H1 (cell line): ENCODE measurements at regions not wholly inside any gene's neighbourhood (a gene's known extent, or its start where the extent isn't known, plus 50 kb on each side); places are given as distances from the start of the nearest gene placed in this dataset.

ENCODE experiments used
- CTCF ChIA-PET: fragments of 300-600 bp; sonication (Branson Sonifier 250); formaldehyde crosslinking; loops from one replicate; lab custom pipeline; 2021; ENCODE audit not compliant: partially characterized antibody; lab: Charles Lee
- POLR2A ChIA-PET: fragments of 300-600 bp; sonication (Branson Sonifier 250); formaldehyde crosslinking; loops from one replicate; lab custom pipeline; 2021; ENCODE audit warnings: inconsistent platforms; ENCODE audit not compliant: partially characterized antibody; lab: Charles Lee
- DNase-seq, 2 experiments: peaks; one replicate each; pipeline versions ENCODE4 v3.0.0 to v3.0.0-alpha.2; 2010 to 2022; ENCODE audit warnings: low spot score in 2 of 2, low read depth in 1 of 2, mixed read lengths in 1 of 2
- FAIRE-seq: peaks from 2 replicates; lab custom pipeline; 2011; peaks lifted over from hg19 to GRCh38; lab: Jason Lieb, UNC
- H2AFZ ChIP-seq: 2 replicates; pipeline ENCODE4 v1.8.1; 2012; ENCODE audit warnings: low read length, inconsistent platforms
- H2AK5ac ChIP-seq: 2 replicates; pipeline ENCODE4 v1.6.1; 2013; ENCODE audit warnings: low read depth, low read length
- H2BK120ac ChIP-seq: replicated peaks from 2 replicates; pipeline ENCODE3; 2013; ENCODE audit warnings: low read depth, low read length, inconsistent platforms
- H2BK12ac ChIP-seq: 2 replicates; pipeline ENCODE4 v1.6.1; 2013; ENCODE audit warnings: low read depth, low read length
- H2BK15ac ChIP-seq: 2 replicates; pipeline ENCODE4 v1.6.1; 2013; ENCODE audit warnings: low read length
- H2BK20ac ChIP-seq: 2 replicates; pipeline ENCODE4 v1.6.1; 2013; ENCODE audit warnings: low read length
- H2BK5ac ChIP-seq: 2 replicates; pipeline ENCODE4 v1.6.1; 2013; ENCODE audit warnings: low read depth, low read length
- H3K14ac ChIP-seq: 2 replicates; pipeline ENCODE4 v1.6.1; 2013; ENCODE audit warnings: inconsistent platforms; ENCODE audit not compliant: insufficient read length
- H3K18ac ChIP-seq: 2 replicates; pipeline ENCODE4 v1.6.1; 2013; ENCODE audit warnings: low read length; ENCODE audit errors: extremely low read depth
- H3K23ac ChIP-seq: 2 replicates; pipeline ENCODE4 v1.6.1; 2013; ENCODE audit warnings: inconsistent platforms; ENCODE audit not compliant: insufficient read length
- H3K23me2 ChIP-seq: 2 replicates; pipeline ENCODE4 v1.6.1; 2013; ENCODE audit warnings: low read depth, low read length
- H3K27ac ChIP-seq: 2 replicates; pipeline ENCODE4 v1.6.1; 2011; ENCODE audit warnings: low read depth, low read length, inconsistent platforms
- H3K27me3 ChIP-seq, 4 experiments: replicated peaks in 1 of 4; 1 replicate in 1 of 4; 2 replicates in 3 of 4; pipeline versions ENCODE4 v1.6.1 to v1.8.1; 2011 to 2013; ENCODE audit warnings: low read length in 3 of 4, mild to moderate bottlenecking in 3 of 4, inconsistent platforms in 2 of 4, mixed read lengths in 2 of 4, moderate library complexity in 1 of 4; ENCODE audit not compliant: control insufficient read depth in 3 of 4, insufficient read depth in 3 of 4; ENCODE audit errors: extremely low read depth in 1 of 4
- H3K36me3 ChIP-seq, 4 experiments: 2 replicates each; pipeline versions ENCODE4 v1.6.1 to v1.8.1; 2011 to 2013; ENCODE audit warnings: mild to moderate bottlenecking in 4 of 4, low read length in 3 of 4, moderate library complexity in 2 of 4, control low read depth in 1 of 4, inconsistent platforms in 1 of 4; ENCODE audit not compliant: insufficient read depth in 4 of 4, control insufficient read depth in 2 of 4
- H3K4ac ChIP-seq: replicated peaks from 2 replicates; pipeline ENCODE3; 2013; ENCODE audit warnings: low read length, low read depth, mixed read lengths, inconsistent platforms; ENCODE audit not compliant: insufficient read length
- H3K4me1 ChIP-seq, 4 experiments: replicated peaks in 1 of 4; 1 replicate in 1 of 4; 2 replicates in 3 of 4; pipeline versions ENCODE4 v1.6.1 to v1.8.1; 2011 to 2013; ENCODE audit warnings: low read length in 3 of 4, inconsistent platforms in 2 of 4, mixed read lengths in 1 of 4; ENCODE audit not compliant: insufficient read depth in 4 of 4, control insufficient read depth in 3 of 4
- H3K4me2 ChIP-seq, 2 experiments: 2 replicates each; pipeline versions ENCODE4 v1.6.1 to v1.8.1; 2011 to 2013; ENCODE audit warnings: low read depth in 2 of 2, low read length in 2 of 2, control low read depth in 1 of 2, inconsistent platforms in 1 of 2, mild to moderate bottlenecking in 1 of 2; ENCODE audit not compliant: insufficient read depth in 1 of 2
- H3K4me3 ChIP-seq, 4 experiments: fragments of 200-600, 300-600 bp in 1 of 4; sonication (generic), shearing (Covaris generic), sonication (Bioruptor Twin) in 1 of 4; 2 replicates each; pipeline versions ENCODE4 v1.5.1 to v1.8.1; 2011 to 2016; ENCODE audit warnings: low read length in 4 of 4, low read depth in 3 of 4, control low read depth in 2 of 4, inconsistent platforms in 2 of 4, mild to moderate bottlenecking in 2 of 4, mixed read lengths in 1 of 4, moderate library complexity in 1 of 4; ENCODE audit not compliant: insufficient read depth in 2 of 4; ENCODE audit errors: extremely low read depth in 1 of 4
- H3K56ac ChIP-seq: replicated peaks from 2 replicates; pipeline ENCODE3; 2013; ENCODE audit warnings: low read depth, mild to moderate bottlenecking, mixed read lengths, low read length, inconsistent platforms; ENCODE audit not compliant: insufficient read length
- H3K79me1 ChIP-seq: 2 replicates; pipeline ENCODE4 v1.6.1; 2013; ENCODE audit warnings: low read depth, low read length, control low read depth
- H3K79me2 ChIP-seq, 2 experiments: 2 replicates each; pipeline versions ENCODE4 v1.6.1 to v1.8.1; 2012 to 2013; ENCODE audit warnings: low read length in 2 of 2, mild to moderate bottlenecking in 2 of 2, inconsistent platforms in 1 of 2; ENCODE audit not compliant: insufficient read depth in 2 of 2, control insufficient read depth in 1 of 2
- H3K9ac ChIP-seq, 4 experiments: replicated peaks in 1 of 4; 1 replicate in 1 of 4; 2 replicates in 3 of 4; pipeline versions ENCODE4 v1.6.1 to v1.8.1; 2011 to 2013; ENCODE audit warnings: low read depth in 3 of 4, low read length in 3 of 4, control low read depth in 2 of 4, mild to moderate bottlenecking in 2 of 4, moderate library complexity in 2 of 4, inconsistent platforms in 1 of 4; ENCODE audit errors: extremely low read depth in 1 of 4
- H3K9me3 ChIP-seq, 2 experiments: 2 replicates each; pipeline versions ENCODE4 v1.6.1 to v1.8.1; 2012 to 2013; ENCODE audit warnings: mild to moderate bottlenecking in 2 of 2, moderate library complexity in 2 of 2, control low read depth in 1 of 2, inconsistent platforms in 1 of 2, low read depth in 1 of 2, low read length in 1 of 2, mixed read lengths in 1 of 2; ENCODE audit not compliant: insufficient read depth in 2 of 2
- H4K20me1 ChIP-seq, 2 experiments: replicated peaks in 1 of 2; 2 replicates each; pipeline versions ENCODE3 to v1.8.1; 2011 to 2013; ENCODE audit warnings: inconsistent platforms in 2 of 2, low read length in 2 of 2, mild to moderate bottlenecking in 1 of 2; ENCODE audit not compliant: insufficient read depth in 2 of 2, control insufficient read depth in 1 of 2
- H4K5ac ChIP-seq: 2 replicates; pipeline ENCODE4 v1.6.1; 2013; ENCODE audit warnings: low read length, low read depth, mixed read lengths, inconsistent platforms; ENCODE audit not compliant: insufficient read length
- H4K8ac ChIP-seq: 2 replicates; pipeline ENCODE4 v1.8.0; 2013; ENCODE audit warnings: mild to moderate bottlenecking, moderate library complexity, low read length, inconsistent platforms; ENCODE audit not compliant: insufficient read depth; ENCODE audit errors: extremely low read depth
- H4K91ac ChIP-seq: replicated peaks from 2 replicates; pipeline ENCODE3; 2013; ENCODE audit warnings: low read length, mixed read lengths, inconsistent platforms; ENCODE audit not compliant: insufficient read length
- CEBPB ChIP-seq: IDR thresholded peaks from 2 replicates; pipeline ENCODE4 v1.6.1; 2012; ENCODE audit warnings: low read depth, low read length
- EZH2 ChIP-seq: fragments of 200-600 bp; sonication (generic); IDR thresholded peaks from 2 replicates; pipeline ENCODE4 v1.7.1; 2012; ENCODE audit warnings: low read depth, mild to moderate bottlenecking, moderate library complexity, low read length, inconsistent platforms; ENCODE audit not compliant: severe bottlenecking
- HDAC2 ChIP-seq, 2 experiments: fragments of 300-600 bp in 1 of 2; sonication (generic) in 1 of 2; IDR thresholded peaks; 2 replicates each; pipeline ENCODE4 v1.6.1; 2011 to 2012; ENCODE audit warnings: low read depth in 2 of 2, low read length in 2 of 2, mild to moderate bottlenecking in 2 of 2, moderate library complexity in 2 of 2, borderline replicate concordance in 1 of 2, inconsistent platforms in 1 of 2
- HDAC6 ChIP-seq: IDR thresholded peaks from one replicate; pipeline ENCODE4 v1.7.1; 2012; ENCODE audit warnings: low read depth, mild to moderate bottlenecking, inconsistent platforms, low read length, moderate library complexity
- JUND ChIP-seq: IDR thresholded peaks from 2 replicates; pipeline ENCODE4 v1.6.1; 2011; ENCODE audit warnings: mild to moderate bottlenecking, improper control_type of control experiment, low read length
- KDM1A ChIP-seq: fragments of 200-600, 300-600 bp; sonication (generic); IDR thresholded peaks from 2 replicates; pipeline ENCODE4 v1.7.1; 2016; ENCODE audit warnings: mild to moderate bottlenecking, low read length, borderline replicate concordance
- KDM5A ChIP-seq: fragments of 200-600 bp; IDR thresholded peaks from 2 replicates; pipeline ENCODE4 v1.7.1; 2012; ENCODE audit warnings: mild to moderate bottlenecking, low read length, inconsistent platforms, mixed read lengths
- NANOG ChIP-seq: IDR thresholded peaks from 2 replicates; pipeline ENCODE4 v1.6.1; 2011; ENCODE audit warnings: low read length, low read depth, mild to moderate bottlenecking, inconsistent platforms; ENCODE audit not compliant: insufficient read depth, poor library complexity, severe bottlenecking
- SAP30 ChIP-seq: fragments of 300-600 bp; sonication (generic); IDR thresholded peaks from 2 replicates; pipeline ENCODE4 v1.7.1; 2012; ENCODE audit warnings: low read length, moderate library complexity, mild to moderate bottlenecking, inconsistent platforms; ENCODE audit not compliant: insufficient read depth, insufficient replicate concordance
- SIN3A ChIP-seq, 2 experiments: IDR thresholded peaks in 1 of 2; conservative IDR thresholded peaks in 1 of 2; 2 replicates each; pipeline ENCODE4 v1.6.1; 2011 to 2012; ENCODE audit warnings: low read length in 2 of 2, improper control_type of control experiment in 1 of 2, low read depth in 1 of 2, mild to moderate bottlenecking in 1 of 2
- YY1 ChIP-seq: IDR thresholded peaks from 2 replicates; pipeline ENCODE4 v1.6.1; 2011; ENCODE audit warnings: low read depth, mild to moderate bottlenecking, low read length
- WGBS, 2 experiments: shearing (Covaris generic) in 1 of 2; methylation state at CpG; one replicate each; pipeline versions ENCODE4 v1.1.6 to v1.1.7; 2013 to 2015; ENCODE audit warnings: low lambda C conversion rate in 2 of 2, mixed read lengths in 2 of 2, inconsistent platforms in 1 of 2, low coverage in 1 of 2, missing lambda C conversion rate in 1 of 2; ENCODE audit not compliant: insufficient replicate concordance in 2 of 2, insufficient coverage in 1 of 2, insufficient read length in 1 of 2; ENCODE audit errors: extremely low coverage in 1 of 2, missing lambda C conversion rate in 1 of 2; 5-methylcytosine and 5-hydroxymethylcytosine counted together
- TF ChIP-seq, protein P1 (sequence below), 3 experiments: IDR thresholded peaks; 1 replicate in 2 of 3; 2 replicates in 1 of 3; pipeline versions ENCODE4 v1.5.1 to v1.6.1; 2011; ENCODE audit warnings: low read length in 3 of 3, mild to moderate bottlenecking in 3 of 3, inconsistent platforms in 2 of 3, low read depth in 1 of 3, moderate library complexity in 1 of 3; ENCODE audit not compliant: insufficient read depth in 1 of 3; ENCODE audit errors: control extremely low read depth in 1 of 3

DNA sequence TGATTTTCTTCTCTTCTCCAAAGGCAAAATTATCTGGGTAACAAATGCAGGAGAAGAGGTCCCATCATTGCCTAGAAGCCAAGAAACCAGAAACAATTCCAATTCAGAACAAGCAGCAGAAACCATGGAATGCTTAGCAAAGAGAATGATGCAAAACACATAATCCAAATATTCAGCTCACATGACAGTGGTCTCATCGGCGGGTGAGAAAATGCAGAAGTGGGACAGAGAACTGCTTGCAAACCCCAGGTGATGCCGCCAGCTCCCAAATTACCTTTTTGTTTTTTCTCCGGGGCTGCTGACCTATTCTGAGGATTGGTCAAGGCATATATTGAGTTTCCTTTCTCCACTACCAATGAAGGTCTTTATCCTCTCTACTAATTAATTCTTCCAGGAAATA, 99.7 kb downstream of the ZNF22 start:
- no peak for DNase-seq
- Histone ChIP-seq H3K36me3 (no peaks in the 10 kb centered on the region), H3K56ac (no peak overlapping the region), H3K9ac (no peak overlapping the region), H2AK5ac (no peak overlapping the region), H3K79me2 (no peaks in the 10 kb centered on the region), H3K4ac (no peak overlapping the region), H3K4me3 (no peak overlapping the region), H4K5ac (no peak overlapping the region), H4K20me1 (no peaks in the 10 kb centered on the region), H2AFZ (no peak overlapping the region), H3K23ac (no peak overlapping the region), H3K4me2 (no peak overlapping the region), H3K18ac (no peak overlapping the region), H4K8ac (no peak overlapping the region), H3K27me3 (no peaks in the 10 kb centered on the region), H3K79me1 (no peaks in the 10 kb centered on the region), H3K14ac (no peak overlapping the region), H2BK120ac (no peak overlapping the region), H2BK12ac (no peak overlapping the region), H3K9me3 (no peaks in the 10 kb centered on the region), H3K4me1 (peaks cover 0 to 5% (median 2%) of the 10 kb centered on the region in 4 experiments; a peak in 4 of 7 replicates), H2BK5ac (no peak overlapping the region), H2BK20ac (no peak overlapping the region), H2BK15ac (no peak overlapping the region), H3K27ac (no peak overlapping the region), H4K91ac (no peak overlapping the region), H3K23me2 (no peaks in the 10 kb centered on the region)
- 94% methylated on average over 4 of the region's 4 CpGs; no CpG with 5 or more reads in 1 of the 2 experiments for WGBS, 2 experiments
- POLR2A ChIA-PET, result no interaction called here
- no peak for FAIRE-seq
- CTCF ChIA-PET, result no interaction called here
- no peak for TF ChIP-seq KDM1A
- no peak for TF ChIP-seq EZH2
- no peak for TF ChIP-seq SIN3A (conservative IDR thresholded peaks at IDR 0.05 in 1 of 2, IDR thresholded peaks at IDR 0.05 in 1 of 2; ENCODE audit: low read depth in 1 of 2, low read length in 2 of 2)
- no peak for TF ChIP-seq NANOG
- no peak for TF ChIP-seq HDAC2 (IDR thresholded peaks at IDR 0.05; ENCODE audit: borderline replicate concordance in 1 of 2, low read depth in 2 of 2, low read length in 2 of 2)
- no peak for TF ChIP-seq JUND
- TF ChIP-seq HDAC6, result no peak
- TF ChIP-seq SAP30, result no peak
- TF ChIP-seq YY1, result no peak
- no peak for TF ChIP-seq KDM5A
- TF ChIP-seq CEBPB, result no peak
- TF ChIP-seq, protein P1, sequence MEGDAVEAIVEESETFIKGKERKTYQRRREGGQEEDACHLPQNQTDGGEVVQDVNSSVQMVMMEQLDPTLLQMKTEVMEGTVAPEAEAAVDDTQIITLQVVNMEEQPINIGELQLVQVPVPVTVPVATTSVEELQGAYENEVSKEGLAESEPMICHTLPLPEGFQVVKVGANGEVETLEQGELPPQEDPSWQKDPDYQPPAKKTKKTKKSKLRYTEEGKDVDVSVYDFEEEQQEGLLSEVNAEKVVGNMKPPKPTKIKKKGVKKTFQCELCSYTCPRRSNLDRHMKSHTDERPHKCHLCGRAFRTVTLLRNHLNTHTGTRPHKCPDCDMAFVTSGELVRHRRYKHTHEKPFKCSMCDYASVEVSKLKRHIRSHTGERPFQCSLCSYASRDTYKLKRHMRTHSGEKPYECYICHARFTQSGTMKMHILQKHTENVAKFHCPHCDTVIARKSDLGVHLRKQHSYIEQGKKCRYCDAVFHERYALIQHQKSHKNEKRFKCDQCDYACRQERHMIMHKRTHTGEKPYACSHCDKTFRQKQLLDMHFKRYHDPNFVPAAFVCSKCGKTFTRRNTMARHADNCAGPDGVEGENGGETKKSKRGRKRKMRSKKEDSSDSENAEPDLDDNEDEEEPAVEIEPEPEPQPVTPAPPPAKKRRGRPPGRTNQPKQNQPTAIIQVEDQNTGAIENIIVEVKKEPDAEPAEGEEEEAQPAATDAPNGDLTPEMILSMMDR (IDR thresholded peaks at IDR 0.05; ENCODE audit: control extremely low read depth in 1 of 3, insufficient read depth in 1 of 3, low read depth in 1 of 3, low read length in 3 of 3), result no peak
